Activated CD8-positive, alpha-beta T cell treated with anti-CD3 and anti-CD28 coated beads, Interleukin-2, amount 10 ng/mL, durations not matched to agents 7 days and 5 days (primary cell): ENCODE measurements at regions not wholly inside any gene's neighbourhood (a gene's known extent, or its start where the extent isn't known, plus 50 kb on each side); places are given as distances from the start of the nearest gene placed in this dataset.
"Not testable (repeated sequence)": the region's sequence is repeated elsewhere in the genome, so short reads cannot be mapped to it uniquely, and the experiment has no call there.

Source experiments
- ATAC-seq: fragments of 150-1000 bp; cut with Tn5 transposase; one replicate; pipeline ENCODE4 v1.10.0; 2021; ENCODE audit warnings: moderate library complexity
- CTCF ChIA-PET: fragments of 350-600 bp; sonication (Branson Sonifier 250); formaldehyde crosslinking; loops from one replicate; lab custom pipeline; 2021; ENCODE audit warnings: antibody characterized with exemption; lab: Charles Lee
- POLR2A ChIA-PET: fragments of 350-600 bp; sonication (Branson Sonifier 250); formaldehyde crosslinking; loops from one replicate; lab custom pipeline; 2021; ENCODE audit warnings: antibody characterized with exemption; lab: Charles Lee
- DNase-seq: peaks from one replicate; pipeline ENCODE4 v3.0.0-alpha.2; 2020
- H3K27ac Mint-ChIP-seq: one replicate; pipeline ENCODE4 v1.8.0; 2021; ENCODE audit warnings: mild to moderate bottlenecking, mixed read lengths
- H3K27me3 Mint-ChIP-seq: one replicate; pipeline ENCODE4 v1.8.0; 2021; ENCODE audit warnings: low read depth, mixed read lengths
- H3K36me3 Mint-ChIP-seq: one replicate; pipeline ENCODE4 v1.8.0; 2021; ENCODE audit warnings: low read depth, mixed read lengths
- H3K4me1 Mint-ChIP-seq: one replicate; pipeline ENCODE4 v1.8.0; 2021; ENCODE audit warnings: low read depth, mixed read lengths
- H3K4me3 Mint-ChIP-seq: one replicate; pipeline ENCODE4 v1.8.0; 2021; ENCODE audit warnings: mild to moderate bottlenecking, mixed read lengths
- H3K9me3 Mint-ChIP-seq: one replicate; pipeline ENCODE4 v1.8.0; 2022; ENCODE audit warnings: mixed read lengths; ENCODE audit not compliant: insufficient read depth

DNA sequence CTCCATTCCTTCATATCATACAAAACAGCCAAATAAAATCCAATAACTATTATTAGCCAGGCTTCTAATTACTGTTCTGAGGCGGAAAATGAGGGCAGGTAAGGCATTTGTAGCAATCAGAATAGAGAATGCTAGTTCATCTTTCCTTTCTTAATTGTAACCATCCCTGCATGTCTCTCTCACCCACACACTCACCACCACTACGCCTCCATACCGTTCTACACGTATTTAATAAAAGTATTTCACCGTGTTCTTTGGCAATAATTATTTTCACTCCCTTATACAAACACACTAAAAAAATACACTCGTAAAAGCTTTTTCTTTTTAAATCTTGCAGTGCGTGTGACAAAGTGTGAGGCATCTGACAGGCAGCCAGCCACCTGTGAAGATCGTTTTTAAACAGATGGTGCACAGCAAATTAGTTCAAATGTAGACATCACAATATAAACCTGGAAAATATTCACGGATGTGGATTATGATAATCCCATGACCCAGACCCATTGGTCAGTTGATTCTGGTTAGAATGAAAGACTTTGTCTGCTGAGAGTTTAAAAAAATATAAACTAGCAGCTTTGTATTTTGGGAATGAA, 653.6 kb downstream of the REEP3 start:
- H3K9me3 Mint-ChIP-seq = peaks cover 11% of the 10 kb centered on the region
- no peaks in the 10 kb centered on the region for H3K36me3 Mint-ChIP-seq
- H3K27ac Mint-ChIP-seq = no peak overlapping the region
- no peaks in the 10 kb centered on the region for H3K4me1 Mint-ChIP-seq
- ChIA-PET POLR2A (no interaction called here), CTCF (no interaction called here)
- H3K4me3 Mint-ChIP-seq = no peak overlapping the region
- ATAC-seq (no peak), DNase-seq (no peak)
- H3K27me3 Mint-ChIP-seq = no peaks in the 10 kb centered on the region

DNA sequence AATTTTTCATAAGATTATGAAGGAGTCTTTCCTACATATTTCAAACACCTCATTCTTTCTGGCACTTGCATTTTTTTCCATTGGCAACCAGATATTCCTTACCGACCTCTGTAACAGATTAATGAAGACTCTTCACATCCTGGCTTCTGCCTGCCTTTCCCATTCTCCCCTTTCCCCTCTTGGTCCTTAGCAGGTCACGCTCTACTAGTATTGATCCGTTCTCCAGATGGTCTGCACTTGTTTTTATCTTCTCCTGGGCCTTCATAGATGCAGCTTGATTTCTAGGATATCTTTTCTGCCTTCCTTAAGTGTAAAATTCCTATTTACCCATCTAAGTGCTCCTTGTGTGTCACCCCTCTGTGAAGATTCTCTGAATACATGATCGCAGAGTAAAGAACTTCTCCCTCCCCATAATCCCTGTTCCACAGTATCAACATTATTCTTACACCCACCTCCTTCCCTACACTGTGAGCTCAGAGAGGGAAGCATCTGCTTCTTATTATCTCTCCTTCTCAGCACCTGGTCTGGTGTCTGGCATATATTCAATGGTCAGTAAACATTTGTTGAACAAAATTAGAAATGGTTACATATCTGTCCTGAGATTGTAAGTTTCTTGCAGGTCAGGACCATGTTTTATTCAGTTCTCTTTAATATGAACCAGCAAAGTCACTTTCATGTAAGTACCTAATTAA, 654.2 kb downstream of the REEP3 start:
- CTCF ChIA-PET = no interaction called here
- H3K36me3 Mint-ChIP-seq = no peaks in the 10 kb centered on the region

DNA sequence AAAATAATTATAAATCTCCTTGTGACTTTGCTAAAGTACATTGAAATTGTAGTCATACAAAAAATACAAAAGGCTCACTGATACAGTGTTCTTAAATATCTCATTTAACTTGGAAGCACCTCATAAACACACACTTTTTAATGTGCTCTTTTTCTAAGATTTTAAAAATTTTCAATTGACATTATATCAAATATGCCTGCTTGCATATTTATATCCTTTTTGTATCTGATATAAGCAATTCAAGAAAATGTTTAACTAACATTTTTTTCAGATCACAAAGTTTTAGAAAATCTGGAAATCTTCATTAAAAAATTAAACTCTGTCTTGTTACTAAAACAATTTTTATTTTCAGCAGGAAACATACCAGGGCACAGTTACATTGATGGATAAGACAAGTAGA, 661.5 kb downstream of the REEP3 start:
- H3K27me3 Mint-ChIP-seq = no peaks in the 10 kb centered on the region
- H3K4me1 Mint-ChIP-seq = no peaks in the 10 kb centered on the region
- no peak overlapping the region for H3K27ac Mint-ChIP-seq
- H3K4me3 Mint-ChIP-seq = no peak overlapping the region
- CTCF ChIA-PET = no interaction called here
- ATAC-seq = no peak
- H3K36me3 Mint-ChIP-seq = no peaks in the 10 kb centered on the region
- no peak for DNase-seq
- H3K9me3 Mint-ChIP-seq = no peaks in the 10 kb centered on the region
- POLR2A ChIA-PET = no interaction called here

More for the DNA sequence above, 654.2 kb downstream of the REEP3 start:
- H3K9me3 Mint-ChIP-seq = peaks cover 9% of the 10 kb centered on the region
- no peak overlapping the region for H3K4me3 Mint-ChIP-seq
- no peak for ATAC-seq
- no peak overlapping the region for H3K27ac Mint-ChIP-seq
- no peak for DNase-seq
- no peaks in the 10 kb centered on the region for H3K27me3 Mint-ChIP-seq
- POLR2A ChIA-PET = no interaction called here
- H3K4me1 Mint-ChIP-seq = no peaks in the 10 kb centered on the region

DNA sequence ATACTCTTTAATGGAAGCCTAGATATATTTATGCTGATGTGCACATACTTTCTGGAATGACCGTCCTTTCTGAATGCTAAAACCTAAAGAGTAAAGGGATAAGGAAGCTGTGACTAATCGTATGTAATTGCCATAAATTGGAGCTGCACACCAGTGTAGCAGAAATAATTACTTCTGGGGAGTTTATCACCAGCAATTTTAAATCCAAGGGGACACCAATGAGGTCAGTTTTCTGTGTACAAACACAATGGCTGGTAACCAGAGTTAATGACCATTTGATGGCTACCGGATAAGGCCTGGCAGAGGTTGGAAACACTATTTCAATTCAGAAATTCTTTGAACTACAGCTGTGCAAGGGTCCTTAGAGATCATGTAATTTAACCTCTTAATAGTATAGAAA, 670.1 kb downstream of the REEP3 start:
- H3K27me3 Mint-ChIP-seq = no peaks in the 10 kb centered on the region
- peaks cover 5% of the 10 kb centered on the region for H3K9me3 Mint-ChIP-seq
- ChIA-PET POLR2A (no interaction called here), CTCF (no interaction called here)
- H3K27ac Mint-ChIP-seq = no peak overlapping the region
- no peaks in the 10 kb centered on the region for H3K4me1 Mint-ChIP-seq
- H3K4me3 Mint-ChIP-seq = no peak overlapping the region
- ATAC-seq (no peak), DNase-seq (no peak)
- H3K36me3 Mint-ChIP-seq = no peaks in the 10 kb centered on the region

DNA sequence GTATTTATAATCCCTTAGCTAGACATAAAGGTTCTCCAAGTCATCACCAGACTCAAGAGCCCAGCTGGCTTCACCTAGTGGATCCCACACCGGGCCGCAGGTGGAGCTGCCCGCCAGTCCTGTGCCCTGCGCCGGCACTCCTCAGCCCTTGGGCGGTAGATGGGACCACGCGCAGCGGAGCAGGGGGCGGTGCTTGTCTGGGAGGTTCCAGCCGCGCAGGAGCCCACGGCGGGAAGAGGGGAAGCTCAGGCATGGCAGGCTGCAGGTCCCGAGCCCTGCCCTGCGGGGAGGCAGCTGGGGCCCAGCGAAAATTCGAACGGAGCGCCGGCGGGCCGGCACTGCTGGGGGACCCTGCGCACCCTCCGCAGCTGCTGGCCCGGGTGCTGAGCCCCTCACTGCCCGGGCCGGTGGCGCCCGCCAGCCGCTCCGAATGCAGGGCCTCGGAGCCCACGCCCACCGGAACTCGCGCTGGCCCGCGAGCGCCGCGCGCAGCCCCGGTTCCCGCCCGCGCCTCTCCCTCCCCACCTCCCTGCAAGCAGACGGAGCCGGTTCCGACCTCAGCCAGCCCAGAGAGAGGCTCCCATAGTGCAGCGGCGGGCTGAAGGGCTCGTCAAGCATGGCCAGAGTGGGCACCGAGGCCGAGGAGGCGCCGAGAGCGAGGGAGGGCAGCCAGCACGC, 675.6 kb downstream of the REEP3 start:
- POLR2A ChIA-PET = no interaction called here
- ATAC-seq (no peak), DNase-seq (no peak)
- Mint-ChIP-seq H3K4me1 (no peaks in the 10 kb centered on the region), H3K9me3 (peaks cover 5% of the 10 kb centered on the region), H3K27ac (no peak overlapping the region), H3K27me3 (no peaks in the 10 kb centered on the region), H3K4me3 (no peak overlapping the region), H3K36me3 (no peaks in the 10 kb centered on the region)
- CTCF ChIA-PET = no interaction called here

DNA sequence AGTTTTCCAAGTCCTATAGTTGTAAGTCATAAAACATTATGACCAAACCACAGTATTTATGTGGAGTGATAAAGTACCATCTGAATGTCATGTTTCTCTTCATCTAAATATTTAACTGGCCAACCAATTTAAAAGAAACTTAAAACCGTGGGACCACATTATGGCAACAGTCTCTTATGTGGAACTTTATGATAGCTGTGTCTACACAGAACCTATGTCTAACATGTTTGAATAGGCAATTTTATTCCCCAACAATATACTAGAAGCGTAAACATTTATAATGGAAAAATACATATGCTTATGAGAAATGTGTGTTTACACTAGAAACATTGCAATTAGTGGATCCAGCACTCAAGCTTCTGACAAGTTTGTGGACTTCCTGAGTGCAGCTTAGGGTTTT, 680.7 kb downstream of the REEP3 start:
- no peaks in the 10 kb centered on the region for H3K9me3 Mint-ChIP-seq

DNA sequence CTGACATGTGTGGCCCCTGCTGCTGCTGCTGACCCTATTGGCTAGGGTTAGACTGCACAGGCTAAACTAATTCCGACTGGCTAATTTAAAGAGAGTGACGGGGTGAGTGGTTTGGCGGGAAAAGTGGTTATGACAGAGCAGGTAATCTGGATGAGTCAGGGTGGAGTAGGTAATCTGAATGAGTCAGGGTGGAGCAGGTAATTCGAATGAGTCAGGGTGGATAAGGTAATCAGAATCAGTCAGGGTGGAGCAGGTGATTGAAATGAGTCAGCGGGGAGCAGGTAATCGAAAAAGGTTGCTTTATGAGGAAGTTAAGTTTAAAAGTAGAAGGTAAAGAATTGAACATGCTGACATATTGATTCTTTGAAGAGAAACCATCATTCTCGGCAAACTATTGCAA, 683.3 kb downstream of the REEP3 start:
- DNase-seq, H3K27ac Mint-ChIP-seq, H3K27me3 Mint-ChIP-seq, H3K4me3 Mint-ChIP-seq, H3K4me1 Mint-ChIP-seq, CTCF ChIA-PET, H3K36me3 Mint-ChIP-seq, POLR2A ChIA-PET, ATAC-seq, H3K9me3 Mint-ChIP-seq: not testable (repeated sequence)

More for the DNA sequence above, 680.7 kb downstream of the REEP3 start:
- Mint-ChIP-seq H3K4me1 (no peaks in the 10 kb centered on the region), H3K36me3 (no peaks in the 10 kb centered on the region), H3K27me3 (no peaks in the 10 kb centered on the region), H3K4me3 (no peak overlapping the region), H3K27ac (no peak overlapping the region)
- DNase-seq (no peak), ATAC-seq (no peak)
- POLR2A ChIA-PET = no interaction called here
- CTCF ChIA-PET = no interaction called here

DNA sequence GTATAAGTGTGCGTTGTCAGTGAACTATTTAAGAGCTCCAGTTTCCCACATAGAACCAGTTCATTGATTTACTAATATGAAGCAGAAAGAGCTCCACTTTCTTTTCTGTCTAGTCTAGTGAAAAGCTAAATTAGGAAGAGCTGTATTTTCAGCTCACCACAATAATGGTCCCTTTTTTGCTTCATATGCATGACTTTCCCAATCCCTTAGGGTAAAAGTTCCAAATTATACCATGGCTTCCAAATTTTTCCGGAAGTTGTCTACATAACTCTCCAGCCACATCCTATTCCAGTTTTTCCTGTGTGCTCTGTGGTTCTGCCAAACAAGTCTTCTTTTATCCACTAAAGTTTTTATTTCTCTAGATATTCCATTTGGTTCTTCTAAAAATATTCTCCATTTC, 685.2 kb downstream of the REEP3 start:
- ChIA-PET POLR2A (no interaction called here), CTCF (no interaction called here)
- DNase-seq = no peak
- H3K4me3 Mint-ChIP-seq = no peak overlapping the region
- no peaks in the 10 kb centered on the region for H3K36me3 Mint-ChIP-seq
- peaks cover 11% of the 10 kb centered on the region for H3K9me3 Mint-ChIP-seq
- ATAC-seq = no peak
- no peak overlapping the region for H3K27ac Mint-ChIP-seq
- no peaks in the 10 kb centered on the region for H3K4me1 Mint-ChIP-seq
- no peaks in the 10 kb centered on the region for H3K27me3 Mint-ChIP-seq

DNA sequence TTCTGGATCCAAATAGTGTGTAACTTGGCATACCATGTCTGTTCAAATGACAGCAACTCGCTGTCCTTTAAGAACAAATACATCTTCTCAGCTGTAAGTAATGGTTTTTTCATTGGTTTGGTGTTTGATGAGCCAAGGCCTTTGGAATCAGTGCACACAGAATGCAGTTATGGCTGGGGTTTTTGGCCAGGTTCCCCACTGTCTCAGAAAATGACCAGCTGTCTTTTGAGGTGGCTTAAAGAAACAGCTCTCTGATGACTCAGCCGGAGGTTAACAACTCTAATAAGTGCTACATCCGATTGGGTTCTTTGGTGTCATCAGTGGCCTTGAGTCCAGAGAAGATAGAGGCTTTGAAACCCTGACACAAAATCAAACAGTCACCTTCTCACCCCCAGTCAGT, 688.4 kb downstream of the REEP3 start:
- H3K27ac Mint-ChIP-seq = no peak overlapping the region
- H3K36me3 Mint-ChIP-seq = no peaks in the 10 kb centered on the region
- ATAC-seq = no peak
- no peak overlapping the region for H3K4me3 Mint-ChIP-seq
- no peaks in the 10 kb centered on the region for H3K27me3 Mint-ChIP-seq
- ChIA-PET POLR2A (no interaction called here), CTCF (interaction anchor here (1.5 kb wide), 1 partner anchor 168 kb away, joined by 4 read pairs; no protein-coding TSS in a partner anchor)
- no peaks in the 10 kb centered on the region for H3K4me1 Mint-ChIP-seq
- H3K9me3 Mint-ChIP-seq = peaks cover 11% of the 10 kb centered on the region
- no peak for DNase-seq

DNA sequence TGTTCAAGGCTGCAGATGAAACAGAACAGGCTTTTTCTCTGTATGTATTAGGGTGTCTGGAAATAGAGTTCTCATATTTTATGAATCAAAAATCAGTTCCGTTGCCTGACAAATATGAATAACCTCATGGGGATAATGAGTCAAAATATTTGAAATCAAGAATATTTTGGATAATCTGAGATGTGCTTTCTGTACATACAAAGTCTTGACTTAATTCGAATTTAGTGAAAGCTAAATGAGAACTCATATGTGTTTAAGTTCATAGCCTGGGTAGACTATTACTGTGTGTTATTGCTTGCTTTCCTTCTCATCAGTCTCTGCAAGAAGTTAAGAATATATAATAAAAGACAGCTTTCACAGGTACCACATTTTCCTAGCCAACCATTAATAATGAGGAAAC, 689.0 kb downstream of the REEP3 start:
- no peak overlapping the region for H3K4me3 Mint-ChIP-seq
- ChIA-PET POLR2A (no interaction called here), CTCF (interaction anchor here (1.5 kb wide), 1 partner anchor 168 kb away, joined by 4 read pairs; no protein-coding TSS in a partner anchor)
- DNase-seq (no peak), ATAC-seq (no peak)
- H3K27me3 Mint-ChIP-seq = no peaks in the 10 kb centered on the region
- H3K9me3 Mint-ChIP-seq = peaks cover 11% of the 10 kb centered on the region
- H3K27ac Mint-ChIP-seq = no peak overlapping the region
- no peaks in the 10 kb centered on the region for H3K4me1 Mint-ChIP-seq
- H3K36me3 Mint-ChIP-seq = no peaks in the 10 kb centered on the region

DNA sequence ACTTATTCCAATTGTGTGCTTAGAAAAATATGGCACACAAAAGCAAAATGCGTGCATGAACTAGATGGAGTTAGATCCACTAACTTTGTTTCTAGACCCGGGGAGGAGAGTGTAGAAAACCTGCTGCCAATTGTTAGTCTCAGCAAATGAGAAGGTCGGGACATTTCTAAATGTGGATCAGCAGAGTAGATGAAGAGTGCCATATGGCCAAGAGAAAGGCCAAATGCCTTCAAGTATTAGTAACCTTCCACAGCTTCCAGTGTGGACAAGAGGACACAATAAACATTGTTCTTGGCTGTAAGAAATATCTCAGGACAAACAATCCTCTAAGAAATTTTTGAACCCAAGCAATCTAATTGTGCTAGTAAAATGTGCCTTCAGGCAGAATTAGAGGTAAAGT, 690.3 kb downstream of the REEP3 start:
- H3K4me1 Mint-ChIP-seq = no peaks in the 10 kb centered on the region
- CTCF ChIA-PET = no interaction called here
- no peak for ATAC-seq
- H3K27me3 Mint-ChIP-seq = no peaks in the 10 kb centered on the region
- POLR2A ChIA-PET = no interaction called here
- no peak overlapping the region for H3K4me3 Mint-ChIP-seq
- H3K9me3 Mint-ChIP-seq = peaks cover 11% of the 10 kb centered on the region
- H3K36me3 Mint-ChIP-seq = no peaks in the 10 kb centered on the region
- H3K27ac Mint-ChIP-seq = no peak overlapping the region
- no peak for DNase-seq

DNA sequence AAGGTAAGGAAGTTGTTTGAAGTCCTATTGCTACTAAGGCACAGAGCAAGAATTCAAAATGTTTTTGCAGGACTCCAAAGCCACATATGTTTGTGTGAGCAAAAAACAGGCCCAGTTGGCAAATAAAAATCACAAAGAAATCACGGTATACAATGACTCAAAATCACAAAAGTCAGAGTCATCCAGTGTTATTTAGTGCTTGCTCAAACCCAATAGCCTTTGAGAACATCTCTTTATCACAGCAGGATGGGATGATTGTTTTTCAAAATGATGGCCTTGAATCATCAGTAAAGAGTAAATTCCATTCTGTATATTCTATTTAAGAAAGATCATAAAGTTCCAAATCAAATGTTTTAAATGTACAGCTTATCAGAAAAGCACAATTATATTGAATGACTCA, 693.9 kb downstream of the REEP3 start:
- Mint-ChIP-seq H3K27me3 (no peaks in the 10 kb centered on the region), H3K4me1 (no peaks in the 10 kb centered on the region), H3K36me3 (no peaks in the 10 kb centered on the region), H3K4me3 (no peak overlapping the region), H3K27ac (no peak overlapping the region), H3K9me3 (peaks cover 9% of the 10 kb centered on the region)
- ATAC-seq = no peak
- CTCF ChIA-PET = no interaction called here
- POLR2A ChIA-PET = no interaction called here
- no peak for DNase-seq
